ENCODE measurements at regions not wholly inside any gene's neighbourhood (a gene's known extent, or its start where the extent isn't known, plus 50 kb on each side); places are given as distances from the start of the nearest gene placed in this dataset.
"Not testable (repeated sequence)": the region's sequence is repeated elsewhere in the genome, so short reads cannot be mapped to it uniquely, and the experiment has no call there.

GRCh38 chr13:63741814-63742101 lies 2326.1 kb upstream of the PCDH20 start:
- DNase-seq (ENCODE audit: low read depth, low spot score); H3K9me3 ChIP-seq (ENCODE audit: control insufficient read depth in 1 of 2, insufficient read depth in 1 of 2, low read depth in 1 of 2, low read length in 2 of 2); H3K4me1 ChIP-seq (ENCODE audit: control insufficient read depth in 1 of 2, insufficient read depth in 2 of 2, low read length in 2 of 2): not testable (repeated sequence)

GRCh38 chr13:63741029-63741813 lies 2325.6 kb upstream of the PCDH20 start:
- CTCF ChIA-PET = no interaction called here
- ATAC-seq (no peak), DNase-seq (ENCODE audit: low read depth, low spot score) (no peak)
- H3K9ac ChIP-seq (ENCODE audit: low read length) = no peak overlapping the region
- BruUV-seq (replicated peaks) = no TSS peak
- no peaks in the 10 kb centered on the region for H3K27me3 ChIP-seq (ENCODE audit: insufficient read depth, low read length)
- RAD21 ChIA-PET (ENCODE audit: low non-redundant PET in 1 of 2, low total read pairs in 2 of 2, uncharacterized antibody in 2 of 2, unreplicated experiment in 2 of 2) = no interaction called here
- H3K4me2 ChIP-seq (ENCODE audit: low read length) = no peak overlapping the region
- no peaks in the 10 kb centered on the region for H3K9me3 ChIP-seq (ENCODE audit: control insufficient read depth in 1 of 2, insufficient read depth in 1 of 2, low read depth in 1 of 2, low read length in 2 of 2)
- H3K27ac ChIP-seq (ENCODE audit: low read depth, low read length) = no peak overlapping the region
- H4K20me1 ChIP-seq (ENCODE audit: insufficient read depth) = no peaks in the 10 kb centered on the region
- H3K4me3 ChIP-seq (replicated peaks in 1 of 2; ENCODE audit: low read depth in 1 of 2, low read length in 2 of 2) = no peak overlapping the region
- POLR2A ChIA-PET = no interaction called here
- H3K36me3 ChIP-seq (ENCODE audit: control insufficient read depth in 1 of 2, insufficient read depth in 2 of 2, low read length in 2 of 2) = no peaks in the 10 kb centered on the region
- TF ChIP-seq CEBPB (IDR thresholded peaks at IDR 0.05; ENCODE audit: low read depth) (no peak), EZH2phosphoT487 (IDR thresholded peaks at IDR 0.05; ENCODE audit: borderline replicate concordance) (no peak), CTCF (IDR thresholded peaks at IDR 0.05 in 2 of 3, conservative IDR thresholded peaks at IDR 0.05 in 1 of 3; ENCODE audit: borderline replicate concordance in 1 of 3, insufficient read depth in 1 of 3, low read depth in 2 of 3, low read length in 2 of 3) (no peak), SIN3A (IDR thresholded peaks at IDR 0.05; ENCODE audit: low read depth) (no peak)
- TF ChIP-seq, protein P1, sequence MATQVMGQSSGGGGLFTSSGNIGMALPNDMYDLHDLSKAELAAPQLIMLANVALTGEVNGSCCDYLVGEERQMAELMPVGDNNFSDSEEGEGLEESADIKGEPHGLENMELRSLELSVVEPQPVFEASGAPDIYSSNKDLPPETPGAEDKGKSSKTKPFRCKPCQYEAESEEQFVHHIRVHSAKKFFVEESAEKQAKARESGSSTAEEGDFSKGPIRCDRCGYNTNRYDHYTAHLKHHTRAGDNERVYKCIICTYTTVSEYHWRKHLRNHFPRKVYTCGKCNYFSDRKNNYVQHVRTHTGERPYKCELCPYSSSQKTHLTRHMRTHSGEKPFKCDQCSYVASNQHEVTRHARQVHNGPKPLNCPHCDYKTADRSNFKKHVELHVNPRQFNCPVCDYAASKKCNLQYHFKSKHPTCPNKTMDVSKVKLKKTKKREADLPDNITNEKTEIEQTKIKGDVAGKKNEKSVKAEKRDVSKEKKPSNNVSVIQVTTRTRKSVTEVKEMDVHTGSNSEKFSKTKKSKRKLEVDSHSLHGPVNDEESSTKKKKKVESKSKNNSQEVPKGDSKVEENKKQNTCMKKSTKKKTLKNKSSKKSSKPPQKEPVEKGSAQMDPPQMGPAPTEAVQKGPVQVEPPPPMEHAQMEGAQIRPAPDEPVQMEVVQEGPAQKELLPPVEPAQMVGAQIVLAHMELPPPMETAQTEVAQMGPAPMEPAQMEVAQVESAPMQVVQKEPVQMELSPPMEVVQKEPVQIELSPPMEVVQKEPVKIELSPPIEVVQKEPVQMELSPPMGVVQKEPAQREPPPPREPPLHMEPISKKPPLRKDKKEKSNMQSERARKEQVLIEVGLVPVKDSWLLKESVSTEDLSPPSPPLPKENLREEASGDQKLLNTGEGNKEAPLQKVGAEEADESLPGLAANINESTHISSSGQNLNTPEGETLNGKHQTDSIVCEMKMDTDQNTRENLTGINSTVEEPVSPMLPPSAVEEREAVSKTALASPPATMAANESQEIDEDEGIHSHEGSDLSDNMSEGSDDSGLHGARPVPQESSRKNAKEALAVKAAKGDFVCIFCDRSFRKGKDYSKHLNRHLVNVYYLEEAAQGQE (IDR thresholded peaks at IDR 0.05; ENCODE audit: low read depth) = no peak
- TF ChIP-seq, protein P2, sequence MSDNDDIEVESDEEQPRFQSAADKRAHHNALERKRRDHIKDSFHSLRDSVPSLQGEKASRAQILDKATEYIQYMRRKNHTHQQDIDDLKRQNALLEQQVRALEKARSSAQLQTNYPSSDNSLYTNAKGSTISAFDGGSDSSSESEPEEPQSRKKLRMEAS (IDR thresholded peaks at IDR 0.05) = no peak
- H3K79me2 ChIP-seq (ENCODE audit: insufficient read depth, low read length) = no peaks in the 10 kb centered on the region
- no peaks in the 10 kb centered on the region for H3K9me2 ChIP-seq (ENCODE audit: insufficient read depth)
- intact Hi-C loops (cut with micrococcal nuclease) = no loop called here
- no peaks in the 10 kb centered on the region for H3K4me1 ChIP-seq (ENCODE audit: control insufficient read depth in 1 of 2, insufficient read depth in 2 of 2, low read length in 2 of 2)
- H2AFZ ChIP-seq (ENCODE audit: low read depth, low read length, poor library complexity, severe bottlenecking) = no peak overlapping the region

More at GRCh38 chr13:63741814-63742101, 2326.1 kb upstream of the PCDH20 start:
- intact Hi-C loops (cut with micrococcal nuclease); H3K9ac ChIP-seq (ENCODE audit: low read length); BruUV-seq (replicated peaks); H3K9me2 ChIP-seq (ENCODE audit: insufficient read depth); H3K36me3 ChIP-seq (ENCODE audit: control insufficient read depth in 1 of 2, insufficient read depth in 2 of 2, low read length in 2 of 2); POLR2A ChIA-PET; ATAC-seq; CTCF ChIA-PET; H3K4me2 ChIP-seq (ENCODE audit: low read length); H3K79me2 ChIP-seq (ENCODE audit: insufficient read depth, low read length); H3K4me3 ChIP-seq (replicated peaks in 1 of 2; ENCODE audit: low read depth in 1 of 2, low read length in 2 of 2); H3K27ac ChIP-seq (ENCODE audit: low read depth, low read length); H2AFZ ChIP-seq (ENCODE audit: low read depth, low read length, poor library complexity, severe bottlenecking); H4K20me1 ChIP-seq (ENCODE audit: insufficient read depth); RAD21 ChIA-PET (ENCODE audit: low non-redundant PET in 1 of 2, low total read pairs in 2 of 2, uncharacterized antibody in 2 of 2, unreplicated experiment in 2 of 2); H3K27me3 ChIP-seq (ENCODE audit: insufficient read depth, low read length): not testable (repeated sequence)

- BruUV-seq (replicated peaks); H4K20me1 ChIP-seq (ENCODE audit: insufficient read depth); DNase-seq (ENCODE audit: low read depth, low spot score); intact Hi-C loops (cut with micrococcal nuclease); RAD21 ChIA-PET (ENCODE audit: low non-redundant PET in 1 of 2, low total read pairs in 2 of 2, uncharacterized antibody in 2 of 2, unreplicated experiment in 2 of 2); H3K9ac ChIP-seq (ENCODE audit: low read length); ATAC-seq; H3K4me1 ChIP-seq (ENCODE audit: control insufficient read depth in 1 of 2, insufficient read depth in 2 of 2, low read length in 2 of 2); H3K9me3 ChIP-seq (ENCODE audit: control insufficient read depth in 1 of 2, insufficient read depth in 1 of 2, low read depth in 1 of 2, low read length in 2 of 2); H3K9me2 ChIP-seq (ENCODE audit: insufficient read depth); POLR2A ChIA-PET; CTCF ChIA-PET; H3K27ac ChIP-seq (ENCODE audit: low read depth, low read length); H3K4me3 ChIP-seq (replicated peaks in 1 of 2; ENCODE audit: low read depth in 1 of 2, low read length in 2 of 2); H3K36me3 ChIP-seq (ENCODE audit: control insufficient read depth in 1 of 2, insufficient read depth in 2 of 2, low read length in 2 of 2); H2AFZ ChIP-seq (ENCODE audit: low read depth, low read length, poor library complexity, severe bottlenecking); H3K79me2 ChIP-seq (ENCODE audit: insufficient read depth, low read length); H3K4me2 ChIP-seq (ENCODE audit: low read length); H3K27me3 ChIP-seq (ENCODE audit: insufficient read depth, low read length): not testable (repeated sequence)
Observed at GRCh38 chr13:63739112-63739735, 2323.6 kb upstream of the PCDH20 start.

Data from HCT116 (cell line).